H1 (cell line): ENCODE measurements at regions not wholly inside any gene's neighbourhood (a gene's known extent, or its start where the extent isn't known, plus 50 kb on each side); places are given as distances from the start of the nearest gene placed in this dataset.

Source experiments
- BRCA1 ChIP-seq: IDR thresholded peaks from 2 replicates; pipeline ENCODE4 v1.6.1; 2012; ENCODE audit warnings: low read depth, low read length, improper control_type of control experiment
- EZH2 ChIP-seq: fragments of 200-600 bp; sonication (generic); IDR thresholded peaks from 2 replicates; pipeline ENCODE4 v1.7.1; 2012; ENCODE audit warnings: low read depth, mild to moderate bottlenecking, moderate library complexity, low read length, inconsistent platforms; ENCODE audit not compliant: severe bottlenecking
- KDM4A ChIP-seq: IDR thresholded peaks from one replicate; pipeline ENCODE4 v1.7.1; 2012; ENCODE audit warnings: low read depth, mild to moderate bottlenecking, moderate library complexity, low read length, inconsistent platforms; ENCODE audit not compliant: severe bottlenecking
- MAFK ChIP-seq: IDR thresholded peaks from 2 replicates; pipeline ENCODE4 v1.6.1; 2012; ENCODE audit warnings: low read depth, mild to moderate bottlenecking, improper control_type of control experiment, low read length
- POLR2A ChIP-seq, 2 experiments: IDR thresholded peaks; 1 replicate in 1 of 2; 2 replicates in 1 of 2; pipeline ENCODE4 v1.6.1; 2011; ENCODE audit warnings: low read depth in 2 of 2, low read length in 2 of 2, mild to moderate bottlenecking in 2 of 2; ENCODE audit errors: control extremely low read depth in 1 of 2
- POLR2AphosphoS5 ChIP-seq: IDR thresholded peaks from 2 replicates; pipeline ENCODE4 v1.6.1; 2011; ENCODE audit warnings: low read depth, low read length
- RFX5 ChIP-seq: IDR thresholded peaks from 2 replicates; pipeline ENCODE4 v1.6.1; 2011; ENCODE audit warnings: low read depth, low read length, improper control_type of control experiment, borderline replicate concordance
- SIX5 ChIP-seq: IDR thresholded peaks from 2 replicates; pipeline ENCODE4 v1.6.1; 2011; ENCODE audit warnings: mild to moderate bottlenecking, low read depth, low read length
- TF ChIP-seq, protein P1 (sequence below), 3 experiments: IDR thresholded peaks; 1 replicate in 2 of 3; 2 replicates in 1 of 3; pipeline versions ENCODE4 v1.5.1 to v1.6.1; 2011; ENCODE audit warnings: low read length in 3 of 3, mild to moderate bottlenecking in 3 of 3, inconsistent platforms in 2 of 3, low read depth in 1 of 3, moderate library complexity in 1 of 3; ENCODE audit not compliant: insufficient read depth in 1 of 3; ENCODE audit errors: control extremely low read depth in 1 of 3
- TF ChIP-seq, protein P2 (sequence below): IDR thresholded peaks from 2 replicates; pipeline ENCODE4 v1.6.1; 2012; ENCODE audit warnings: low read length, inconsistent platforms
- TF ChIP-seq, protein P3 (sequence below): IDR thresholded peaks from 2 replicates; pipeline ENCODE4 v1.6.1; 2011; ENCODE audit warnings: low read length, improper control_type of control experiment

DNA sequence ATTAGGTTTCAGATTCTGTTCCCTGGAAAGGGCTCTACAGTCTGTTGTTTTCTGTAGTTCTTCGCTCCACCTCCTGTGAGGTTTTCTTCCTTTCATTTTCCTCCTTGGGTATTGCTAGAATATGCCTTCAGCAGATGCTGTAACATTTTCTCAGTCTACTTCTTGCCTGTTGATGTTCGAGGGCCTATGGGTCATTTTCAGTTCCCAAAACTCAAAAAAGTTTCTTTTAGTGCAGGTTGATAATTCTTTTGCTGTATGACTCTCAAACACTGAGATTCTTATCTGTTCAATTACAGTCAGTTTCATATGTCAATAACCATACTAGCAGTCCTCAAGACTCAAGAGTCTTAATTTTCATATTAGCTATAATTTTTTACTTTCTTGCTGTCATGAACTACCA lies 268.3 kb downstream of the RFC3 start:
- TF ChIP-seq, protein P1, sequence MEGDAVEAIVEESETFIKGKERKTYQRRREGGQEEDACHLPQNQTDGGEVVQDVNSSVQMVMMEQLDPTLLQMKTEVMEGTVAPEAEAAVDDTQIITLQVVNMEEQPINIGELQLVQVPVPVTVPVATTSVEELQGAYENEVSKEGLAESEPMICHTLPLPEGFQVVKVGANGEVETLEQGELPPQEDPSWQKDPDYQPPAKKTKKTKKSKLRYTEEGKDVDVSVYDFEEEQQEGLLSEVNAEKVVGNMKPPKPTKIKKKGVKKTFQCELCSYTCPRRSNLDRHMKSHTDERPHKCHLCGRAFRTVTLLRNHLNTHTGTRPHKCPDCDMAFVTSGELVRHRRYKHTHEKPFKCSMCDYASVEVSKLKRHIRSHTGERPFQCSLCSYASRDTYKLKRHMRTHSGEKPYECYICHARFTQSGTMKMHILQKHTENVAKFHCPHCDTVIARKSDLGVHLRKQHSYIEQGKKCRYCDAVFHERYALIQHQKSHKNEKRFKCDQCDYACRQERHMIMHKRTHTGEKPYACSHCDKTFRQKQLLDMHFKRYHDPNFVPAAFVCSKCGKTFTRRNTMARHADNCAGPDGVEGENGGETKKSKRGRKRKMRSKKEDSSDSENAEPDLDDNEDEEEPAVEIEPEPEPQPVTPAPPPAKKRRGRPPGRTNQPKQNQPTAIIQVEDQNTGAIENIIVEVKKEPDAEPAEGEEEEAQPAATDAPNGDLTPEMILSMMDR (IDR thresholded peaks at IDR 0.05; ENCODE audit: control extremely low read depth in 1 of 3, insufficient read depth in 1 of 3, low read depth in 1 of 3, low read length in 3 of 3) = no peak
- no peak for TF ChIP-seq POLR2A (IDR thresholded peaks at IDR 0.05; ENCODE audit: control extremely low read depth in 1 of 2, low read depth in 2 of 2, low read length in 2 of 2)
- no peak for TF ChIP-seq POLR2AphosphoS5
- TF ChIP-seq EZH2 = no peak
- no peak for TF ChIP-seq MAFK
- no peak for TF ChIP-seq BRCA1
- TF ChIP-seq, protein P2, sequence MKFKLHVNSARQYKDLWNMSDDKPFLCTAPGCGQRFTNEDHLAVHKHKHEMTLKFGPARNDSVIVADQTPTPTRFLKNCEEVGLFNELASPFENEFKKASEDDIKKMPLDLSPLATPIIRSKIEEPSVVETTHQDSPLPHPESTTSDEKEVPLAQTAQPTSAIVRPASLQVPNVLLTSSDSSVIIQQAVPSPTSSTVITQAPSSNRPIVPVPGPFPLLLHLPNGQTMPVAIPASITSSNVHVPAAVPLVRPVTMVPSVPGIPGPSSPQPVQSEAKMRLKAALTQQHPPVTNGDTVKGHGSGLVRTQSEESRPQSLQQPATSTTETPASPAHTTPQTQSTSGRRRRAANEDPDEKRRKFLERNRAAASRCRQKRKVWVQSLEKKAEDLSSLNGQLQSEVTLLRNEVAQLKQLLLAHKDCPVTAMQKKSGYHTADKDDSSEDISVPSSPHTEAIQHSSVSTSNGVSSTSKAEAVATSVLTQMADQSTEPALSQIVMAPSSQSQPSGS = no peak
- TF ChIP-seq RFX5 = no peak
- TF ChIP-seq, protein P3, sequence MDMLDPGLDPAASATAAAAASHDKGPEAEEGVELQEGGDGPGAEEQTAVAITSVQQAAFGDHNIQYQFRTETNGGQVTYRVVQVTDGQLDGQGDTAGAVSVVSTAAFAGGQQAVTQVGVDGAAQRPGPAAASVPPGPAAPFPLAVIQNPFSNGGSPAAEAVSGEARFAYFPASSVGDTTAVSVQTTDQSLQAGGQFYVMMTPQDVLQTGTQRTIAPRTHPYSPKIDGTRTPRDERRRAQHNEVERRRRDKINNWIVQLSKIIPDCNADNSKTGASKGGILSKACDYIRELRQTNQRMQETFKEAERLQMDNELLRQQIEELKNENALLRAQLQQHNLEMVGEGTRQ = no peak
- no peak for TF ChIP-seq SIX5
- TF ChIP-seq KDM4A = no peak
